ENCODE measurements at regions not wholly inside any gene's neighbourhood (a gene's known extent, or its start where the extent isn't known, plus 50 kb on each side); places are given as distances from the start of the nearest gene placed in this dataset.

GRCh38 chrX:117713411-117713810 is 403.2 kb downstream of the KLHL13 start:
- no peaks in the 10 kb centered on the region for H4K20me1 ChIP-seq (replicated peaks; ENCODE audit: control insufficient read depth, insufficient read depth, low read length)
- ATAC-seq (no peak), DNase-seq (ENCODE audit: extremely low read depth in 1 of 4, low spot score in 3 of 4) (no peak), FAIRE-seq (no peak)
- H3K4me1 ChIP-seq (replicated peaks in 1 of 2; ENCODE audit: control insufficient read depth in 2 of 2, insufficient read depth in 2 of 2, low read length in 2 of 2), result no peaks in the 10 kb centered on the region
- no peaks in the 10 kb centered on the region for H3K27me3 ChIP-seq (ENCODE audit: control insufficient read depth in 2 of 2, insufficient read depth in 2 of 2, low read length in 2 of 2)
- intact Hi-C loops (cut with micrococcal nuclease), result no loop called here
- no peaks in the 10 kb centered on the region for H3K9me1 ChIP-seq (ENCODE audit: control insufficient read depth, insufficient read depth, low read length)
- no peaks in the 10 kb centered on the region for H3K9me3 ChIP-seq (replicated peaks; ENCODE audit: control insufficient read depth, insufficient read depth, low read depth, low read length)
- H3K36me3 ChIP-seq (ENCODE audit: control insufficient read depth, insufficient read depth, low read length), result no peaks in the 10 kb centered on the region
- CTCF ChIA-PET (ENCODE audit: low intra/inter-chr PET ratio), result no interaction called here
- 0% methylated on average over 1 of the region's 1 CpG for WGBS (ENCODE audit: insufficient coverage, low coverage, missing lambda C conversion rate)
- no TSS peak for BruUV-seq (replicated peaks)
- H3K4me2 ChIP-seq (ENCODE audit: insufficient read depth, low read length), result no peak overlapping the region
- H3K4me3 ChIP-seq, result no peak overlapping the region
- no peak overlapping the region for H2AFZ ChIP-seq (ENCODE audit: low read depth, low read length)
- in situ Hi-C loops (cut with MboI), result no loop called here
- H3K79me2 ChIP-seq (ENCODE audit: control insufficient read depth, insufficient read depth, low read length), result no peaks in the 10 kb centered on the region
- POLR2A ChIA-PET, result no interaction called here
- no peak overlapping the region for H3K9ac ChIP-seq (ENCODE audit: insufficient read depth in 1 of 2, low read depth in 2 of 2, low read length in 2 of 2)
- H3K27ac ChIP-seq (ENCODE audit: extremely low read depth, low read depth, low read length), result no peak overlapping the region
- TF ChIP-seq SMARCB1 (IDR thresholded peaks at IDR 0.05; ENCODE audit: insufficient read length, low read depth), result no peak
- no peak for TF ChIP-seq SPI1 (IDR thresholded peaks at IDR 0.05; ENCODE audit: borderline replicate concordance, low read depth, low read length)
- no peak for TF ChIP-seq CEBPG (CRISPR knock-in tag; IDR thresholded peaks at IDR 0.05)
- no peak for TF ChIP-seq CEBPG (tag; conservative IDR thresholded peaks at IDR 0.05 in 1 of 2, IDR thresholded peaks at IDR 0.05 in 1 of 2)
- TF ChIP-seq E2F4 (CRISPR knock-in tag; IDR thresholded peaks at IDR 0.05; ENCODE audit: low read depth), result no peak
- TF ChIP-seq RERE (CRISPR knock-in tag; IDR thresholded peaks at IDR 0.05; ENCODE audit: borderline replicate concordance), result no peak
- TF ChIP-seq ARID2 (IDR thresholded peaks at IDR 0.05), result no peak
- TF ChIP-seq ZNF184 (CRISPR knock-in tag; IDR thresholded peaks at IDR 0.05), result no peak
- TF ChIP-seq SUPT5H (IDR thresholded peaks at IDR 0.05), result no peak
- TF ChIP-seq KLF10 (CRISPR knock-in tag; IDR thresholded peaks at IDR 0.05), result no peak
- no peak for TF ChIP-seq SAFB (IDR thresholded peaks at IDR 0.05; ENCODE audit: borderline replicate concordance, low read depth, low read length)
- no peak for TF ChIP-seq CLOCK (CRISPR knock-in tag; IDR thresholded peaks at IDR 0.05; ENCODE audit: borderline replicate concordance)
- TF ChIP-seq SIN3A (IDR thresholded peaks at IDR 0.05; ENCODE audit: borderline replicate concordance in 2 of 2, control insufficient read depth in 1 of 2, low read depth in 2 of 2, low read length in 2 of 2), result no peak
- no peak for TF ChIP-seq HDAC6 (IDR thresholded peaks at IDR 0.05; ENCODE audit: low read depth, low read length)
